ENCODE measurements at regions not wholly inside any gene's neighbourhood (a gene's known extent, or its start where the extent isn't known, plus 50 kb on each side); places are given as distances from the start of the nearest gene placed in this dataset.

GRCh38 chr9:20087481-20087880 is 298.6 kb upstream of the SLC24A2 start:
- TF ChIP-seq CTCF (IDR thresholded peaks at IDR 0.05; ENCODE audit: extremely low read depth in 1 of 2, insufficient read depth in 1 of 2, low read depth in 1 of 2, low read length in 2 of 2) (no peak), POLR2A (IDR thresholded peaks at IDR 0.05; ENCODE audit: low read depth, low read length) (no peak)

Data from endothelial cell of umbilical vein (primary cell).